ENCODE measurements at regions not wholly inside any gene's neighbourhood (a gene's known extent, or its start where the extent isn't known, plus 50 kb on each side); places are given as distances from the start of the nearest gene placed in this dataset.
A peak's percentile ranks its signal among the peaks of the same experiment; 100 is the strongest.
"Not testable (repeated sequence)": the region's sequence is repeated elsewhere in the genome, so short reads cannot be mapped to it uniquely, and the experiment has no call there.

DNA sequence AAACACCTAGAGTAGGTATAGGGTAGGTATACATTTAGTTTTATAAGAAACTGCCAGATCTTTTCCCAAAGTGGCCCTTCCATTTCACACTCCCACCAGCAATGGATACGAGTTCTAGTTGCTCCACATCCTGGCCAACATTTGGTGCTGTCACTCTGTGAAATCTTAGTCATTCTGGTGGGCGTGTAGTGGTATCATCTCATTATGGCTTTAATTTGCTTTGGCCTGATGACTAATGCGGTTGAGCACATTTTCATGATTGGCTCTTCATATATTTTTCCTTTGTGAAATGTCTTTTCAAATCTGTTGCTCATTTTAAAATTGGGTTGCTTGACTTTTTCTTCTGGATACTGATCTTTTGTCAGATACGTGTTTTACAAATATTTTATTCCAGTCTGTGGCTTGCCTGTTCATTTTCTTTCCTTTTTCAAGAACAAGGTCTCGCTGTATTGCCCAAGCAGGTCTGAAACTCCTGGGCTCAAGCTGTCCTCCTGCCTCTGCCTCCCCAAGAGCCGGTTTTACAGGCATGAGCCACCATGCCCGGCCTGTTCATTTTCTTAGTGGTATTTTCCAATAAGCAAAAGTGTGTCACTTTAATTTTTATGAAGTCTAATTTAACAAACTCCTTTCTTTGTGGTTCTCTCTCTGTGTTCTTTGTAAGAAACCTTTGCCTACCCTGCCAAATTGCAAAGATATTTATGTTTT is 192.4 kb downstream of the SEC14L1 start:
- 74 to 83% (median 77%) methylated on average over 7 of the region's 7 CpGs for WGBS, 5 donors
- Histone ChIP-seq H3K27ac (peak overlapping the region in 4 of 5 donors; percentile 50 to 82 (median 74)), H3K36me3 (no peaks in the 10 kb centered on the region), H3K4me1 (peaks cover 18 to 57% (median 26%) of the 10 kb centered on the region in 4 donors), H3K9me3 (peaks cover 0 to 8% (median 4%) of the 10 kb centered on the region in 4 donors), H3K27me3 (no peaks in the 10 kb centered on the region), H3K4me3 (no peak overlapping the region)
- intact Hi-C loops (cut with DNase I; ENCODE audit: low total_unique reads), result loop anchor here (5.0 kb wide), 2 partner anchors 94 to 159 kb away; no protein-coding TSS in a partner anchor
- DNase-seq, result peak in 1 of 2 donors; percentile 20
- peak in 1 of 3 donors; percentile 38 for TF ChIP-seq POLR2AphosphoS5 (IDR thresholded peaks at IDR 0.05)
- no peak for TF ChIP-seq EP300 (IDR thresholded peaks at IDR 0.05)
- no peak for TF ChIP-seq POLR2A (IDR thresholded peaks at IDR 0.05)
- TF ChIP-seq, protein P1, sequence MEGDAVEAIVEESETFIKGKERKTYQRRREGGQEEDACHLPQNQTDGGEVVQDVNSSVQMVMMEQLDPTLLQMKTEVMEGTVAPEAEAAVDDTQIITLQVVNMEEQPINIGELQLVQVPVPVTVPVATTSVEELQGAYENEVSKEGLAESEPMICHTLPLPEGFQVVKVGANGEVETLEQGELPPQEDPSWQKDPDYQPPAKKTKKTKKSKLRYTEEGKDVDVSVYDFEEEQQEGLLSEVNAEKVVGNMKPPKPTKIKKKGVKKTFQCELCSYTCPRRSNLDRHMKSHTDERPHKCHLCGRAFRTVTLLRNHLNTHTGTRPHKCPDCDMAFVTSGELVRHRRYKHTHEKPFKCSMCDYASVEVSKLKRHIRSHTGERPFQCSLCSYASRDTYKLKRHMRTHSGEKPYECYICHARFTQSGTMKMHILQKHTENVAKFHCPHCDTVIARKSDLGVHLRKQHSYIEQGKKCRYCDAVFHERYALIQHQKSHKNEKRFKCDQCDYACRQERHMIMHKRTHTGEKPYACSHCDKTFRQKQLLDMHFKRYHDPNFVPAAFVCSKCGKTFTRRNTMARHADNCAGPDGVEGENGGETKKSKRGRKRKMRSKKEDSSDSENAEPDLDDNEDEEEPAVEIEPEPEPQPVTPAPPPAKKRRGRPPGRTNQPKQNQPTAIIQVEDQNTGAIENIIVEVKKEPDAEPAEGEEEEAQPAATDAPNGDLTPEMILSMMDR (IDR thresholded peaks at IDR 0.05), result no peak

DNA sequence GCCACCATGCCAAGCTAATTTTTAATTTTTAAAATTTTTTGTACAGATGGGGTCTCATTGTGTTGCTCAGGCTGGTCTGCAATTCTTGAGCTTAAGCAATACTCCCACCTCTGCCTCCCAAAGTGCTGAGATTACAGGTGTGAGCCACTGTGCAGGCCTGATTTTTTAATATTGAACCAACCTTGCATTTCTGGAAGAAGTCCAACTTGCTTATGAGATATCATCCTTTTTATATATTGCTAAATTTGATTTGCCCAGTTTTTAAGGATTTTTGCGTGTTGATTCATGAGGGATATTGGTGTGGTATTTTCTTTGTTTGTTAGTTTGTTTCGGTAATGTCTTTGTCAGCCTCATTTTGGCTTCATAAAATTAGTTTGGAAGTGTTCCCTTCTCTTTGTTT is 196.4 kb downstream of the SEC14L1 start:
- 97 to 100% (median 99%) methylated on average over 2 of the region's 2 CpGs for WGBS, 5 donors
- intact Hi-C loops (cut with DNase I; ENCODE audit: low total_unique reads), result no loop called here
- peaks cover 14 to 39% (median 26%) of the 10 kb centered on the region in 4 donors for H3K4me1 ChIP-seq
- no peaks in the 10 kb centered on the region for H3K27me3 ChIP-seq
- H3K4me3 ChIP-seq, result no peak overlapping the region
- no peaks in the 10 kb centered on the region for H3K36me3 ChIP-seq
- H3K9me3 ChIP-seq, result peaks cover 0 to 8% (median 4%) of the 10 kb centered on the region in 4 donors
- TF ChIP-seq, protein P1 (IDR thresholded peaks at IDR 0.05), result no peak
- TF ChIP-seq EP300 (IDR thresholded peaks at IDR 0.05), result no peak
- TF ChIP-seq POLR2A (IDR thresholded peaks at IDR 0.05), result no peak
- TF ChIP-seq POLR2AphosphoS5 (IDR thresholded peaks at IDR 0.05), result no peak
- no peak overlapping the region for H3K27ac ChIP-seq
- no peak for DNase-seq

GRCh38 chr17:77341069-77341541 is 200.3 kb downstream of the SEC14L1 start:
- TF ChIP-seq, protein P1 (IDR thresholded peaks at IDR 0.05), result no peak
- TF ChIP-seq EP300 (IDR thresholded peaks at IDR 0.05) (no peak), POLR2A (IDR thresholded peaks at IDR 0.05) (no peak), POLR2AphosphoS5 (IDR thresholded peaks at IDR 0.05) (no peak)
- Histone ChIP-seq H3K36me3 (no peaks in the 10 kb centered on the region), H3K4me3 (no peak overlapping the region), H3K4me1 (peaks cover 14 to 49% (median 19%) of the 10 kb centered on the region in 4 donors), H3K27me3 (no peaks in the 10 kb centered on the region), H3K27ac (peak overlapping the region; percentile 20 to 58 (median 24)), H3K9me3 (peaks cover 0 to 8% (median 4%) of the 10 kb centered on the region in 4 donors)
- WGBS, 5 donors, result 56 to 74% (median 63%) methylated on average over 10 of the region's 10 CpGs
- DNase-seq, result peak in 1 of 2 donors; percentile 4
- intact Hi-C loops (cut with DNase I; ENCODE audit: low total_unique reads), result no loop called here

- H3K4me3 ChIP-seq; H3K9me3 ChIP-seq; DNase-seq; intact Hi-C loops (cut with DNase I; ENCODE audit: low total_unique reads); H3K36me3 ChIP-seq; H3K27me3 ChIP-seq: not testable (repeated sequence)
- Histone ChIP-seq H3K4me1 (peaks cover 14 to 49% (median 19%) of the 10 kb centered on the region in 4 donors), H3K27ac (peak overlapping the region; percentile 37 to 80 (median 58))
- 59 to 74% (median 68%) methylated on average over 8 of the region's 8 CpGs for WGBS, 5 donors
Measured at GRCh38 chr17:77342656-77342990, 201.9 kb downstream of the SEC14L1 start.

All from stomach (tissue), 8 donors.